ENCODE measurements at regions not wholly inside any gene's neighbourhood (a gene's known extent, or its start where the extent isn't known, plus 50 kb on each side); places are given as distances from the start of the nearest gene placed in this dataset.

- Histone ChIP-seq H3K4me1 (no peaks in the 10 kb centered on the region), H3K9me3 (no peaks in the 10 kb centered on the region), H3K27ac (no peak overlapping the region), H3K4me3 (no peak overlapping the region), H3K36me3 (no peaks in the 10 kb centered on the region), H3K27me3 (no peaks in the 10 kb centered on the region)
- 36 to 42% methylated on average over 3 of the region's 3 CpGs for WGBS, 2 donors
- no peak for FAIRE-seq
- TF ChIP-seq CTCF (IDR thresholded peaks at IDR 0.05), result no peak
- no peak for ATAC-seq
- no peak for DNase-seq
- intact Hi-C loops (cut with DNase I), result no loop called here
These were observed 57.8 kb upstream of the TRPM3 start for GRCh38 chr9:71179183-71179582.

GRCh38 chr9:71177901-71178300 lies 56.5 kb upstream of the TRPM3 start:
- no peak overlapping the region for H3K27ac ChIP-seq
- H3K4me1 ChIP-seq, result no peaks in the 10 kb centered on the region
- ATAC-seq, result no peak
- no peaks in the 10 kb centered on the region for H3K36me3 ChIP-seq
- 64 to 70% methylated on average over 3 of the region's 3 CpGs for WGBS, 2 donors
- no peak for FAIRE-seq
- no peak for TF ChIP-seq CTCF (IDR thresholded peaks at IDR 0.05)
- no peak overlapping the region for H3K4me3 ChIP-seq
- DNase-seq, result no peak
- intact Hi-C loops (cut with DNase I), result no loop called here
- no peaks in the 10 kb centered on the region for H3K27me3 ChIP-seq
- no peaks in the 10 kb centered on the region for H3K9me3 ChIP-seq

- no peak for TF ChIP-seq CTCF (IDR thresholded peaks at IDR 0.05)
- no peaks in the 10 kb centered on the region for H3K9me3 ChIP-seq
- no peak for FAIRE-seq
- 56 to 58% methylated on average over 9 of the region's 9 CpGs for WGBS, 2 donors
- H3K4me3 ChIP-seq, result no peak overlapping the region
- no peak for ATAC-seq
- no peaks in the 10 kb centered on the region for H3K4me1 ChIP-seq
- no peak for DNase-seq
- H3K27ac ChIP-seq, result no peak overlapping the region
- intact Hi-C loops (cut with DNase I), result no loop called here
- H3K36me3 ChIP-seq, result no peaks in the 10 kb centered on the region
- no peaks in the 10 kb centered on the region for H3K27me3 ChIP-seq
These were observed 50.1 kb upstream of the TRPM3 start for GRCh38 chr9:71171517-71171916.

Data from pancreas (tissue), 10 donors.